ENCODE measurements at regions not wholly inside any gene's neighbourhood (a gene's known extent, or its start where the extent isn't known, plus 50 kb on each side); places are given as distances from the start of the nearest gene placed in this dataset.
"Not testable (repeated sequence)": the region's sequence is repeated elsewhere in the genome, so short reads cannot be mapped to it uniquely, and the experiment has no call there.

DNA sequence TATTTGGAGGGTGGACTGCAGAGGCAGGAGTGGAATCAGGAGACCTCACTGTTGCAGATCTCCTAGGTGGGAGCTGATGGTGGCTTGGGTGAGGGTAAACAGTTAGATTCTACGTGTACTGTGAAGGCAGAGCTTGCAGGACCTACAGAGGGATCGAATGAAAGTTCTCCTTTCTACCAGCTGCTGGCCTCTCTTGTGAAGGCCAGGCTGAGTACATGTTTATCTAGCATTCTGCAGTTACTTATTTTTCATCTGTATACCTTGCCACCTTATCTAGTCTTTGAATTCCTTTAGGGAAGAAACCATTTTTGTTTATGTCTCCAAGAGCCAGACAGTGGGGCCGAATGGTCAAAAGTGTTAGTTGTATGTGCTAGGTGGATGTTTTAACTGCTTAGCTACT, 57.6 kb downstream of the PTTG1 start:
- DNase-seq (ENCODE audit: low read depth) = no peak

DNA sequence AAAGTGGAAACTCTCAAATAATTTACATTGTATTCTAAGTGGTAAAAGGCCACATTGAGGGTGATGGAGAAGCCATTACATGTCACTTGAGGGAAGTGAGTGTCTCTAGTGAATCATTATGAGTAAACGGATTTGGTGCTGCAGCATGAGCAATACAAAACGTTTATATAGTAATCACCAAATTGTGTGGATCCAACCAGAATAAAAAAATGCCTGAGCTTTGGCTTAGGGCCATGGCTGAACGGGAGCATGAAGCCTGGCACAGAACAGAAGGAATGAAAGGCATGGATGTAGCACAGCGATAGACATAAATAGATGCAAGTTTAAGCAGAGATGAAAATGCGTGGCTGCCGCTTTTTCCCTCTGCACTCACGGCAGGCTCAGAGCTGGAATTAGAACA, 58.3 kb downstream of the PTTG1 start:
- no peak for DNase-seq (ENCODE audit: low read depth)

DNA sequence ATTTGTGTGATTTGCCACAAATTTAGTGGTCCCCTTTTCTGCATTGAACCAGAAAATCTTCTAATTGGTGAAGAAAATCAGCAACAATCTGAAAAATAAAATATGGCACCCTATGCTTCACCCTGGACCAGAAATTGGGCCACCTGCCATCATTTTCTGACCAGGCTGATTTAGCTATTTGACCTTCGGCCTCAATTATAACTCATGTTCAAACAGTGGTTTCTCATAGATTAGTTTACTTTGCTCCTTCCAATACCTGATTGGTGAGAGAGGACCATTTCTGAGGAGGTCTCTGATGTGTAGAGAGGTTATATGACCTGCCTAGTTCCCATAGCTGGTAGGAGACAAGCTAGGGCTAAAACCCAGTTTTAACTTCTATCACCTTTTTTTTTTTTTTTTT, 59.0 kb downstream of the PTTG1 start:
- DNase-seq (ENCODE audit: low read depth) = no peak

DNA sequence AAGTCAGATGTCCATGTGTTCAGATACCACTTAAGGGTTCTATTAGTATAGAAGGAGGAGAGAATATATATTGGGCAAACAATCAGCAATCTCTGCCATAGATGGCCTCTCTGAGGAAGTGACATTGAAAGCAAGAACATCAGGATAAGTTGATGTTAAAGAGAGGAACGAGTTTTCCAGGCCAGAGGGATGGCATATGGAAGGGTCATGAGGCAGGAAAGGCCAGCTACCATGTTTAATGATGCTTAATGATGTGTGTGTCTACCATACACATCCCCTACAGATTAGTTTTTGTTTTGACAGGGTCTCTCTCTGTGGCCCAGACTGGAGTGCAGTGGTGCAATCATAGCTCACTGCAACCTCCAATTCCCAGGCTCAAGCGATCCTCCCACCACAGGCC, 63.0 kb downstream of the PTTG1 start:
- DNase-seq (ENCODE audit: low read depth) = no peak

DNA sequence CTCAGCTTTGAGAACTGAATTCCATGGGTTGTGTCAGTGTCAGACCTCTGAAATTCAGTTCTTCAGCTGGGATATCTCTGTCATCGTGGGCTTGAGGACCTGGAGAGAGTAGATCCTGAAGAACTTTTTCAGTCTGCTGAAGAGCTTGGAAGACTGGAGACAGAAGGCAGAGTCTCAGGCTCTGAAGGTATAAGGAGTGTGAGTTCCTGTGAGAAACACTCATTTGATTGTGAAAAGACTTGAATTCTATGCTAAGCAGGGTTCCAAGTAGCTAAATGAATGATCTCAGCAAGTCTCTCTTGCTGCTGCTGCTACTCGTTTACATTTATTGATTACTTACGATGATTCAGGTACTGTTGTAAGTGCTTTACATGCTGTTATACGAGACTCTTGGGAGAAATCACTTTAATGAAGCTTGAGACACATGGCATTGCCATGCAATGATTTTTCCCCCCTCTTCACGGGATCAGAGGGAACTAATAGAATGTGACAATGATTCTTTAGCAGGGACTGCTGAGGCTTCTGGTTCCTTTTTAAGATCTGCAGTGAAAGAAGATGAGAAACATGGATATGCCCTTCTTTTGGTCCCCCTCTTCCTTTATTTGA, 63.8 kb downstream of the PTTG1 start:
- no peak for DNase-seq (ENCODE audit: low read depth)

DNA sequence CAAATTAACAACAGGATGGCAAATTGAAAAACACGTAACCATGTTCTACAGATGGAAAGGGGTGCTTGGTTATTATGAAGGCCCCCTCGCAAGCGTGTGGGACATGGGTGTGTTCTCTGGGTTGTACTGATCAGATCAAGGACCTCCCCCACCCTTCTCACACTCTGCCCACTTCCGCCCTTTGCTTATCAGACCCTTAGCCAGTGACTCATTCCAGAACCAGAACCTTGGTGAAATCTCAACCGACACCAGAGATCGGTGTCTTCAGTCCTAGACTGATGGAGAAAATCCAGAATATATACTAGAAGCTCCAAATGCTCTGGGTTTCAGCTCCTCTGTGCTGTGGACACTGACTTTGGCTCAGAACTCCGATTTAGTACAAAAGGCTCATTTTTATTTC, 64.9 kb downstream of the PTTG1 start:
- peak; percentile 23 for DNase-seq (ENCODE audit: low read depth)

DNA sequence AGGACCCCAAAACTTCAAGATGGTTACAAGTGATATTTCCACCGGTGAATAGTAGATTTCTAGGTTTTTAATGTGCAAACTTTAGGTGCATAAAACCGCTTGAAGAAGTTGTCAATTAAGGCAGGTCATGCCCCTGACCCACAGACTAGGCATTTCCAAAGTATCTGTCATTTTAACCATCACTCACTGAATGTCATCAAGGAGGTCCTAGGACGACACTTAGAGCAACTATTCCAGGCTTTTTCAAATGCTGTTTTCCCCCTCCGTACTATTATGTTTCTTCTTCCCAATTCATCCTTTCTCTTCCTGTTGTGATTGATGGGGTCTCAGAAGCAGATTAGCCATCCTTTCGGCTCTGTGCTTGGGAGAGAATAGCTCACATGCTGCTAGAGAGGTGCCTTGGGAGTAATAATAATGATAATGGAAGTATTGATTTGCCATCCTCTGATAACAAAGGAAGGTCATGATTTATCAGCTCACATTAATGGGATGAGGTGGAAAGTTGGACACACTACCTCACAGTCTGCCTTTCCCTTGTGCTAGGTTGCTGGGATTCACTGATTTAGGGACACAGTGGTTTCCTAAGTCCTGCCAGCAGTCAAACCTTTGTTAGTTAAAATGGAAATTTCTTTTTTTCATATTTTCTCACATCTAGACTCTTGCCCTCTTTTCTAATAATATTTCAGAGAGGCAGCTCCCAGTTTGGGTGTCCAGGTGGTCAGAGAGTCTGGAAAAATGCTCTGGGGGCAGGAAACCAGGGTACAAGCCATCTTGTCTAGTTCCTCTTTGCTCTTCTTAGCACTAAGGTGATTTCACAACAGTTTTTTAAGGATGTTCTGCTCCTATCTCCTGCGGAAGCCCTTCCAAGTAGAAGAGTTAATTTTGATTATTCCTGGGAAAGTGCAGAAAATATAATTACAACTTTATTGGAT, 67.0 kb downstream of the PTTG1 start:
- DNase-seq (ENCODE audit: low read depth) = no peak

DNA sequence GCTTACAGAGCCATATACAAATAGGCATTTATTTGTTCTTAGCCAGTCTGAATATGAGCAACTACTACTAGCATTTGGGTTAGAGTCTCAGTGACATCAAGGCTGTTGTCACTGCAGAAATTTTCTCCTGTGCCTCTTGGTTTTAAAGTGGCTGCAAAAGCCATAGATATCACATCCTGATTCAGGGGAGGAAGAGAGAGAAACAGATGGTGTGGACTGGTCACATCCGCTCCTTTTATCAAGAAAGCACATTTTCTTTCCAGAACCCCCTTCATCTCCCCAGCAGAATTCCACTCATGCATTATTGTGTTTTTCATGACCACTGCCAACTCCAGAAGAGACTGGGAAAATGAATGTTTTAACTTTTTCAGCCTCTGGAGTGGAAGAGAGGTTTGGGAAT, 69.8 kb downstream of the PTTG1 start:
- DNase-seq (ENCODE audit: low read depth) = no peak

DNA sequence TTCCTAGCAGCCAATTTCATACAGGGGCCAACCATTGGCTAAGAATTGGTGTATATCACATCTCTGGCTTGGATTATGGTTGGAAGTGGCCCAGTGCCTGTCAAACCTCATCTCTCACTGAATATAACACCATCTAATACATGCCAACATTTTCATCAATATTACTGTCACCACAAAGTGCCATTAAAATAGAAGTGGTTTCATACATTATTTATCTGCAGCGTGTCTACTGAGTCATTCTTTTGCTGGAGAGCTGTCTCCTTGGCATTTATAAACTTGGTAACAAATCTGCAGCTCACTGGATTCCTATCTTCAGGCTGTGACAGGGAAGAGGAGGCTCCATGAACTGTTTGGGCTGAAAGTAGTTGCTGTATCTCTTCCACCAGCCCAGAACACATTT, 70.9 kb downstream of the PTTG1 start:
- DNase-seq (ENCODE audit: low read depth) = no peak

DNA sequence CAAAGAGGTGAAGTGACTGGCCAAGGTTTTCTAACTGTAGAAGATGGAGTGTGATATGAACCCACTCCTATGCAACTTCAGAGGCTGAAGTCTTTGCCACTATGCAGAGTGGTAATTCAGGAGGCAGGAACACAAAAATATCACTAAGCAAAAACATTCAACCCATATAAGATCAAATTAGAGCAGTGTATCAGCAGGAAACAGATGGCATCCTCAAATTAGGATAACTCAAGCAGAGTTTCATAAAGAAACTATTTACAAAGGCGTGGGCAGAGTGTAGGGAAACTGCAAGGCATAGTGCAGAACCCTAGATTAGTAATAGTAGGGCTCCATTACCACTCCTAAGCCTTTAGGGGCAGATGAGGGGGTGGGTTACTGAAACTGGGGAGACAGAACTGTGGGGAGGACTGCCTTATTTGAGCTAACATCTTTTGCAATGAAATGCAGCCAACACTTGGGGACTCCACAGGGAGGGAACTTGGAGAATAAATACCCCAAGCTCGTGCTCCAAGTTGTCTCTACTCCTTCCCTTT, 72.2 kb downstream of the PTTG1 start:
- DNase-seq (ENCODE audit: low read depth) = no peak

DNA sequence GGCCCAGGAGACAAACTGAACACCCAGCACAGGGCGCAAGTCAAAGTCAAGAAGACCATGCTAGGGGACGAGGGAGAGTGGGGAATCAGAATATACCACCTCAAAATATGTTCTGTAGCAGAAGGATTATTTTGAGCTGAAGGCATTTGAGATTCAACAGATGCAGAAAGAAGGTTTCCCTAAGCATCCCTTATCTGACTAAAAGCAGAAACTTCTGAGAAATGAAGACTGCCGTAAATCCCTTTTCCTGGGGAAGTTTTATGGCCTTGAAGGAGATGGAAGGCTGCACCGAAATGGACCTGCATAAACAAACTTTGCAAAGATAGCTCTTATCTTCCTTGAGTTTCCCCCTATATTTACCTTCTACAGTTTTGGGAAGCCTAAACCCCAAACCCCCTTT, 72.8 kb downstream of the PTTG1 start:
- DNase-seq (ENCODE audit: low read depth) = no peak

DNA sequence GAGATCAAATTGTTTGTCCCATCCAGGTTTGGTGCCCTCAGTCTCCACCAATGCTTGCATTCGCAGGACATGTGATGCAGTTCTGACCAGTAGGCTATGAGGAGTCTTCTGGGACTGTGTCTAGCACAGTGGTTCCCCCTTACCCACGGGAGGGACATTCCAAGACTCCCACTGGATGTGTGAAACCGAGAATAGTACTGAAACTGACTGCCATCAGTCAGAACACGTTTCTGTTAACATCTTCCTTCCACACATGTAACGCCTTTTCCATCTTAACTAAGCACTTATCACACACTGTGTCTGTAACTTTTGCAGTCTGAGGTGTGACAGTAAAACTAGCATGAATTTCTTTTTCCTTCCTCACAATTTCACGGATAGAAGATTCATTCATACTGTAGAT, 74.7 kb downstream of the PTTG1 start:
- DNase-seq (ENCODE audit: low read depth) = no peak

DNA sequence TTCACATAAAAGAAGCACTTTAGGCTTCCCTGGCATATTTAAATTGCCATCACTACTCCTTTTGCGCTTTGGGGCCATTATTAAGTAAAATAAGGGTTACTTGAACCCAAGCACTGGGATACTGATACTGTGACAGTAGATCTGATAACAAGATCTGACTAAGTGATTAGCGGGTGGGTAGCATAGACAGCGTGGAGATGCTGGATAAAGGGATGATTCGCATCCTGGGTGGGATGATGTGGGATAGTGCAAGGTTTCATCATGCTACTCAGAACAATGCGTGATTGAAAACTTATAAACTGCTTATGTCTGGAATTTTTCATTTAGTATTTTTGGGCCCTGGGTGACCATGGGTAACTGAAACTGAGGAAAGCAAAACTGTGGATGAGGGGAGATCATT, 75.1 kb downstream of the PTTG1 start:
- no peak for DNase-seq (ENCODE audit: low read depth)

DNA sequence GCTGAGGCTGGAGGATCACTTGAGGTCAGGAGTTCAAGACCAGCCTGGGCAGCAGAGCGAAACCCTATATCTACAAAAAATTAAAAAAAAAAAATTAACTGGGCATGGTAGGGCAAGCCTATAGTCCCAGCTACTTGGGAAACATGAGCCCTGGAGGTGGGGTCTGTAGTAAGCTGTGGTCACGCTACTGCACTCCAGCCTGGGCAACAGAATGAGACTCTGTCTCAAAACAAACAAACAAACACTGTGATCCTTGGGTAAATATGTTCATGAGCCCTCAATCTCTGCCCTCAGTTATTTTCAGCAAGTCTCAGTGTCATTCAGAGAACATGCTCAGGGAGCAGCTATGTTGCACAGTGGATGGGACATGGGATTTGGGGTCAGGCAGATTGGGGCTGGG, 76.2 kb downstream of the PTTG1 start:
- DNase-seq (ENCODE audit: low read depth) = no peak

DNA sequence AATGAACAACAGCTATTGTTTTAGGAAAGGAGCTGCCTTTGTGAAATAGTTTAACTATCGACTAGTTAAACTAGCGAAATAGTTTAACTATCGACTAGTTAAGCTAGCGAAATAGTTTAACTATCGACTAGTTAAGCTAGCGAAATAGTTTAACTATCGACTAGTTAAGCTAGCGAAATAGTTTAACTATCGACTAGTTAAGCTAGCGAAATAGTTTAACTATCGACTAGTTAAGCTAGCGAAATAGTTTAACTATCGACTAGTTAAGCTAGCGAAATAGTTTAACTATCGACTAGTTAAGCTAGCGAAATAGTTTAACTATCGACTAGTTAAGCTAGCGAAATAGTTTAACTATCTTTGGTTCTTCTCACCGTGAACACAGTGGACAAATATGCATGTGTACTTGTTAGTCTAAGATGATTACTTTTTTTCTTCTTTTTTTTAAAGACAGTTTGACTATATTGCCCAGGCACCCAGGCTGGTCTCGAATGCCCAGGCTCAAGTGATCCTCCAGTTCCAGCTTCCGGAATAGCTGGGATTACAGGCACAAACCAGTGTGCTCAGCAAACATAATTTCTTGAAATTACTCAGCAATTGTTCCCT, 76.9 kb downstream of the PTTG1 start:
- DNase-seq (ENCODE audit: low read depth) = not testable (repeated sequence)

DNA sequence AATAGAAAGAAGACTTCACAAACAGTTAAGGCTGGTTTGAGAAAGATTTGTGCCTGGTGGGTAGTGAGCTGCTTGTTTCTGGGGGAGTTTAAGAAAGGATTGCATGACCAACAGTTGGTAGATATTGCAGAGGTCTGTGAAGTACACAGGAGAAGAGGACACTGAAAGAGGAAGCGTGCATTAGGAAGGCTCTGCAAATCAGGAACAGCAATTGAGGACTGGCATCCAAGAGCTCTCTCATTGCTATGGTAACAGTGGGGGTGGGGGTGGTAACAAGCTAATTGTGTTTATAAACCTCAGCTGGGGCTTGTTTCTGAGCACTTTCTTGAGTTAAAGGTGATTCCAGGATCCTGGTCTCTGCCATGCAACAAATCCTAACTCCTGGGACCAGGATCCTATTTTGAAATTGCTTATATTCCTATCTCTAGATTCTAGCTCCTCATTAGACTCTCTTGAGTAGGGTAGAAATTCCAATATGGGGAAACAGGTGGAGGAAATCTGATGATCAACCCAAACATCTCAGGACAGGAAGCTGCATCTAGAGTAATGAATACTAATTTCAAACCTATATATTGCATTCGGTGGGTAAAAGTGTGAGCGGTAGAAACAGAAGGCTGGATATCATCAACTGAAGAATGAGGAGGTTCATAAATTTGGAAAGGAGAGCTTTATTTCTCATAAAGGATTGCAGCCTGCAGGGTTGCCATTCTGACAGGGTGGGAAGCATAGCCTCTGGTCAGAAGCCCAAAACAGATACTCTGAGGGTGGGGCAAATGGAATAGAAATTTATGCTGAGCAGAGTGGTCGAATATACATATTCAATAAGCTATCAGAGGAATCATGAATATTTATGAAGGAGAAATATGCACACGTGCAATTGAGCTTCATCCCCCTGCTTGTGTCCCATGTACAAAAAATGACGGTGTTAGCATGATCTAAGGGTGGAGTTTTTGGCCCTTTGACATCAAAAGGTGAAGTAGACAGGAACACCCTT, 79.4 kb downstream of the PTTG1 start:
- no peak for DNase-seq (ENCODE audit: low read depth)

DNA sequence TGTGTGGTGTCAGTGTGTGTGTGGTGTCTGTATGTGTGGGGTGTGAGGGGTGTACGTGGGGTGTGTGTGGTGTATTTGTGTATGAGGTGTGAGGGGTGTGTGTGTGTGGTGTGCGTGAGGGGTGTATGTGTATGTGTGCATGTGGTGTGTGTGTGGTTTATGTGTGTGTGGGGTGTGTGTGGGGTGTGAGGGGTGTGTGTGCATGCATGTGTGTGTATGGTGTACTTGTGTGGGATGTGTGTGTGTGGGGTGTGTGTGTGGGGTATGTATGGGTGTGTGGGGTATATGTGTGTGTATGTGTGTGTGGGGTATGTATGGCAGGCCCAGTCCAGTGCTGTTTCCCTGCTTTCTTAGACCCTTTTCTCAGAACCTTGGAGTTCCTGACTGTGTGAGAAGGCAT, 83.3 kb downstream of the PTTG1 start:
- DNase-seq (ENCODE audit: low read depth) = no peak

DNA sequence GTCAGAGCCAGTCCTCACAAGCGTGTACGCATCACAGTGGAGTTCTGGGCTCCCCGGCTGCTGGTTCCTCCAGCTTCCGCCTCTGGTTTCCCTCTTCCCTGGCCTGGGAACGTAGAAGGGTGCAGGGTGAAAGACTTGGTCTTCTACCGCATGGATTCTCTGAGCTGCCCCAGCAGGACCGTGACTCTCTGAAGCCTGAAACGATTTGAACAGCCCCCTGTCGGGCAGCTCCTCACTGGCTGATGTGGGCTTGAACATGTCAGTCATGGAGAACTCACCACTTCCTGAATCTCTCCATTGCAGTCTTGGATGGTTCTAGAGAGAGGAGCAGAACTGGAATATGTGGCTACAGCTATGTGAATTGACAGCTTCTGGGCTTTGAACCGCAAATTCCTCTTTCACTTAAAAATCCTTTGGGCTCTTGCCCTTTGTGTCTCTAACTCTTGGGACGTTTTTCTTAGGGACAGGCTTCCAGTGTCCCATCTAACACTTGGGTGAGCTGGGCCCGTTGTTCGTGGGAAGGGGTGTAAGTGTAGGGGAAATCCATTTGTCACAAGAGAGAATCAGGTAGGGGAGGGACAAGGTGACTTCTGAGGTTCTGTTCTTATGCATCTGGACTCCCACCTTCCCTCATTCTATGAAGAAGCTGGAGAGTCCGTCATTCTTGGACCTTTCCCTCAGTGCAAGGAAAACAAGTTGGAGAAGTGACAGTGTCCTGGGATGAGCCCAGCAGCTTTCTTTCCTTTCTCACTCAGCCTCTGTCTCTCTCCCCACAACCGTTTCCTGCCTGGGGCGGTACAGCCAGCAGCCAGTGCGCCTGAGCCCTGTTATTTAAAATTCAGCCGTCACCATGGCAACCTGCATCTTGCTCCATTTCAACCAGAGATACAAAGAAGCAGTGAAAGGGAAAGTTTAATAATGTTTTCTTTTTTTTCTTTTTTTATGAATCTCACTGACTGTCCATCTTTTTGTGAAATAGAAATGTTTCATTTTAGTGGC, 84.7 kb downstream of the PTTG1 start:
- DNase-seq (ENCODE audit: low read depth) = peak; percentile 82

DNA sequence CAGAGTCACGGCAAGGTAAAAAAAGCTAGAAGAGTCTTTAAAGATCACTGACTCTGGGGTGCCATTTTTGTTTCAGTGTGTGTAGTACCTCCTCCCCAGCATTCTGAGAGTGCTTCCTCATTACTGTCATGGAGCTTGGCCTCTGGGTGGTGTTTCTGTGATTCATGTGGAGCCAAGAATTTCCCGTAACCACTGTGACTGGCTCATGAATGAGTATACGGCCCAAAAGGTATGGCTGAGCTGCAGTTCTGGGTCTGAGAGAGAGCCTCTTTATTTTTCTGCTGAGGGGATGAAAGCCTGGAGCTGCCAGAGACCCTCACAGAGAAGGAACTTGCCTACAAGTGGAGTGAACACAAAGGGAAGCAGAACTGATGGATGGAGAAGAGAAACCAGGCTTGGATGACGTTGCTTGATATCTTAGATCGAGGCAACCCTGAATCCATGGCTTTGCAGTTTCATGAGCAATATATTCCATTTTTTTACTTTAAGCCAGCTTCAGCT, 85.6 kb downstream of the PTTG1 start:
- no peak for DNase-seq (ENCODE audit: low read depth)

DNA sequence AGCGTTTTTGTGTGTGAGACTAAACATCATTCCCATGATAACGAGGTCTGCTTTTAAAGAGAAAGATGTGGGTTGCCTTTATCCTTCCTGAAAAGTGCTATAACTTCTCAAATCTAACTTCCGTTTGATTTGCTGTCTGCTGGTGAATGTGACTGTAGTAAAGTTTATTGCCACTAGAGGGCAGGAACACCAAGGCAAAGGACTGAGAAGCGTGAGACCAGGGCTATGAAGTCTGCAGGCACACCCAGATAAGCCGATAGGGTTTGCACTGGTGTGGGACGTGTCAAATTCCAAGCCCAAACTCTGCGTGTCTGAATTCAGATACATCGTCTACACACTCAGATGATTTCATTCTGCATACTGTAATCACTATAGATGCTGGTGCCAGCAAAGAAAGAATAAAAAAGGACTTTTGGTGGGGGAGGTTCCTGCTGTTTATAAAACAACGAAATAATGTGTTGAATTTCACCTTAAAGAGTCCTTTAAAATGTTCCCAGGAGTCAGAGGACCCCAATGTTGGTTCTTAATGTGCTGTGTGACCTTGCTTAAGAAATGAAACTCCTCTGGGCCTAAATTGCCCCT, 87.2 kb downstream of the PTTG1 start:
- peak; percentile 53 for DNase-seq (ENCODE audit: low read depth)
